Caco-2 (cell line): ENCODE measurements at regions not wholly inside any gene's neighbourhood (a gene's known extent, or its start where the extent isn't known, plus 50 kb on each side); places are given as distances from the start of the nearest gene placed in this dataset.

Experiments
- BruUV-seq: library from RNA; stranded (reverse); fragments of 400-500 nt; replicated peaks from 2 replicates; lab custom pipeline; 2021; lab: Mats Ljungman, UMichigan
- CTCF ChIA-PET: fragments of 300-600 bp; sonication (Branson Sonifier 250); formaldehyde crosslinking; loops from one replicate; lab custom pipeline; 2022; ENCODE audit warnings: antibody characterized with exemption; lab: Charles Lee
- POLR2A ChIA-PET: fragments of 300-600 bp; sonication (Branson Sonifier 250); formaldehyde crosslinking; loops from one replicate; lab custom pipeline; 2022; ENCODE audit warnings: antibody characterized with exemption; lab: Charles Lee
- DNase-seq, 2 experiments: peaks; one replicate each; pipeline versions ENCODE4 v3.0.0 to v3.0.0-alpha.2; 2020 to 2022
- H3K27me3 ChIP-seq: replicated peaks from 2 replicates; pipeline ENCODE4 v1.6.0; 2011; ENCODE audit warnings: low read length; ENCODE audit not compliant: control insufficient read depth, insufficient read depth
- H3K36me3 ChIP-seq: 2 replicates; pipeline ENCODE4 v1.5.1; 2011; ENCODE audit warnings: low read length; ENCODE audit not compliant: control insufficient read depth, insufficient read depth
- H3K4me1 ChIP-seq: fragments of 250-450 bp; sonication (Bioruptor Pico); 2 replicates; pipeline ENCODE4 v1.5.1; 2020; ENCODE audit warnings: mild to moderate bottlenecking
- H3K4me3 ChIP-seq: 2 replicates; pipeline ENCODE4 v1.5.1; 2011; ENCODE audit warnings: low read depth, mild to moderate bottlenecking, control low read depth, low read length
- H3K9me3 ChIP-seq: fragments of 250-450 bp; sonication (Bioruptor Pico); 2 replicates; pipeline ENCODE4 v1.5.1; 2020; ENCODE audit warnings: mild to moderate bottlenecking, moderate library complexity
- H3K27ac Mint-ChIP-seq: one replicate; pipeline ENCODE4 v1.8.0; 2022; ENCODE audit warnings: mixed read lengths; ENCODE audit not compliant: unreplicated experiment
- H3K27me3 Mint-ChIP-seq: one replicate; pipeline ENCODE4 v1.8.0; 2022; ENCODE audit warnings: mixed read lengths; ENCODE audit not compliant: insufficient read depth, unreplicated experiment
- H3K36me3 Mint-ChIP-seq: one replicate; pipeline ENCODE4 v1.8.0; 2022; ENCODE audit warnings: mild to moderate bottlenecking, mixed read lengths; ENCODE audit not compliant: insufficient read depth, unreplicated experiment
- H3K4me1 Mint-ChIP-seq: one replicate; pipeline ENCODE4 v1.8.0; 2022; ENCODE audit warnings: low read depth, mixed read lengths; ENCODE audit not compliant: unreplicated experiment
- H3K4me3 Mint-ChIP-seq: one replicate; pipeline ENCODE4 v1.8.0; 2022; ENCODE audit warnings: mild to moderate bottlenecking, moderate library complexity, mixed read lengths; ENCODE audit not compliant: unreplicated experiment
- H3K9me3 Mint-ChIP-seq: one replicate; pipeline ENCODE4 v1.8.0; 2022; ENCODE audit warnings: mixed read lengths; ENCODE audit not compliant: unreplicated experiment
- CTCF ChIP-seq, 2 experiments: fragments of 200-600 bp in 1 of 2; IDR thresholded peaks; 1 replicate in 1 of 2; 2 replicates in 1 of 2; pipeline versions ENCODE4 v1.5.1 to v1.8.0; 2011 to 2022; ENCODE audit warnings: antibody characterized with exemption in 1 of 2, control low read depth in 1 of 2, inconsistent platforms in 1 of 2, low read depth in 1 of 2, low read length in 1 of 2, mild to moderate bottlenecking in 1 of 2, moderate library complexity in 1 of 2; ENCODE audit not compliant: insufficient read depth in 1 of 2, severe bottlenecking in 1 of 2, unreplicated experiment in 1 of 2
- intact Hi-C: fragments of 100-400 bp; cut with micrococcal nuclease; formaldehyde crosslinking; loops from one replicate; pipeline ENCODE4 v1.10.0; 2022; ENCODE audit not compliant: unreplicated experiment

GRCh38 chr2:59967691-59968090 is 585.8 kb downstream of the BCL11A start:
- H3K27me3 Mint-ChIP-seq, result no peaks in the 10 kb centered on the region
- Histone ChIP-seq H3K9me3 (no peaks in the 10 kb centered on the region), H3K27me3 (peaks cover 2% of the 10 kb centered on the region; the same call in 1 of the 2 replicates), H3K4me3 (no peak overlapping the region), H3K4me1 (no peaks in the 10 kb centered on the region), H3K36me3 (no peaks in the 10 kb centered on the region)
- no peak for DNase-seq
- H3K9me3 Mint-ChIP-seq, result no peaks in the 10 kb centered on the region
- no peaks in the 10 kb centered on the region for H3K4me1 Mint-ChIP-seq
- no peaks in the 10 kb centered on the region for H3K36me3 Mint-ChIP-seq
- intact Hi-C loops, result no loop called here
- TF ChIP-seq CTCF (IDR thresholded peaks at IDR 0.05; ENCODE audit: insufficient read depth in 1 of 2, low read depth in 1 of 2, low read length in 1 of 2, severe bottlenecking in 1 of 2, unreplicated experiment in 1 of 2), result no peak
- H3K4me3 Mint-ChIP-seq, result no peak overlapping the region
- CTCF ChIA-PET, result no interaction called here
- H3K27ac Mint-ChIP-seq, result no peak overlapping the region
- POLR2A ChIA-PET, result no interaction called here
- no TSS peak for BruUV-seq

- POLR2A ChIA-PET, result no interaction called here
- no peaks in the 10 kb centered on the region for H3K4me1 ChIP-seq
- no peaks in the 10 kb centered on the region for H3K27me3 Mint-ChIP-seq
- H3K4me3 ChIP-seq, result no peak overlapping the region
- no peaks in the 10 kb centered on the region for H3K4me1 Mint-ChIP-seq
- H3K27ac Mint-ChIP-seq, result no peak overlapping the region
- no peaks in the 10 kb centered on the region for H3K36me3 Mint-ChIP-seq
- CTCF ChIA-PET, result no interaction called here
- H3K36me3 ChIP-seq, result no peaks in the 10 kb centered on the region
- intact Hi-C loops, result no loop called here
- no TSS peak for BruUV-seq
- H3K9me3 Mint-ChIP-seq, result no peaks in the 10 kb centered on the region
- TF ChIP-seq CTCF (IDR thresholded peaks at IDR 0.05; ENCODE audit: insufficient read depth in 1 of 2, low read depth in 1 of 2, low read length in 1 of 2, severe bottlenecking in 1 of 2, unreplicated experiment in 1 of 2), result no peak
- H3K4me3 Mint-ChIP-seq, result no peak overlapping the region
- DNase-seq, result no peak
- peaks cover 2% of the 10 kb centered on the region; the same call in 1 of the 2 replicates for H3K27me3 ChIP-seq
- H3K9me3 ChIP-seq, result no peaks in the 10 kb centered on the region
Measured at GRCh38 chr2:59963157-59963556, 590.3 kb downstream of the BCL11A start.

- H3K4me3 ChIP-seq, result no peak overlapping the region
- TF ChIP-seq CTCF (IDR thresholded peaks at IDR 0.05; ENCODE audit: insufficient read depth in 1 of 2, low read depth in 1 of 2, low read length in 1 of 2, severe bottlenecking in 1 of 2, unreplicated experiment in 1 of 2), result no peak
- intact Hi-C loops, result no loop called here
- peaks cover 2% of the 10 kb centered on the region; the same call in 1 of the 2 replicates for H3K27me3 ChIP-seq
- H3K9me3 ChIP-seq, result no peaks in the 10 kb centered on the region
- Mint-ChIP-seq H3K9me3 (no peaks in the 10 kb centered on the region), H3K4me1 (no peaks in the 10 kb centered on the region), H3K36me3 (no peaks in the 10 kb centered on the region), H3K4me3 (no peak overlapping the region), H3K27me3 (no peaks in the 10 kb centered on the region), H3K27ac (no peak overlapping the region)
- no peaks in the 10 kb centered on the region for H3K36me3 ChIP-seq
- H3K4me1 ChIP-seq, result no peaks in the 10 kb centered on the region
- POLR2A ChIA-PET, result no interaction called here
- BruUV-seq, result no TSS peak
- DNase-seq, result no peak
- CTCF ChIA-PET, result no interaction called here
Measured at GRCh38 chr2:59961746-59962145, 591.7 kb downstream of the BCL11A start.
